ENCODE measurements at regions not wholly inside any gene's neighbourhood (a gene's known extent, or its start where the extent isn't known, plus 50 kb on each side); places are given as distances from the start of the nearest gene placed in this dataset.

DNA sequence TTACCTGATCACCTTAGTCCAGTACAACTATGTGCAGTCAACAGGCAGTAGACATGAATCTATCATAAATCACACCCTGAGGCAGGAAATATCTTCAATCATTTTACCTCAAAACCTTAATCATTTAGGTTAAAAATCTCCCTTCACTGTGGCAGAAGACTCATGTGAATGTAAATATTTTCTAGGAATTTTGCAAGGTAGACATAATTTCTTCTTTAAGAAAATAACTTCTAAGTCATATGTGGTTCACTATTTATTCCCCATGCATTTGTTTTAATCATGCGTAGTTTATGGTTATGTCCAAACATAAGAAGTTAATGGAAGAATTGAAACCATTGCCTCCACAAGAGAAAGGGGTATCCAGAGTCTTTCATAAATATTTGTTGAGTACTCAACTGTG, 97.0 kb downstream of the HMHB1 start:
- TF ChIP-seq CTCF (conservative IDR thresholded peaks at IDR 0.05) (no peak), EZH2 (IDR thresholded peaks at IDR 0.05; ENCODE audit: low read depth) (no peak)

Data from PC-9 (cell line).